ENCODE measurements at regions not wholly inside any gene's neighbourhood (a gene's known extent, or its start where the extent isn't known, plus 50 kb on each side); places are given as distances from the start of the nearest gene placed in this dataset.

DNA sequence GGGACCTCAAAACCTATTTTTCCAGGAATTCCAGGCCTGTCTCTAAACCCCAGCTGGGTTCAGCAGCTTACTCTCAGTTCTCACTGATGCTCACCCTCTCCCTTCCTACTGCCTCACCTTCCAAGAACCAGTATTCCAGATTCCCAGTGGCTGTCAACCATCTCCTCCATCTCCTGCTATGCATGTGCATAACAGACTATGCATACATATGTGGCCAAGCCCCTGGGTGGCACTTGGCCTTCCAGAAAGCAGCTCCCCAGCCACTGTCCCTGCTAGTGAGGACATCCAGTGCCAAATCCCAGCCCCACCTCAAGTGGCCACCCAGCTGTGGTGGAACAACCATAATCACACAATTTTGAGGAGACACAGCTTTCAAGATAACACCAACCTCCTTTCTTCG, 475.7 kb upstream of the PKN2 start:
- TF ChIP-seq, protein P1, sequence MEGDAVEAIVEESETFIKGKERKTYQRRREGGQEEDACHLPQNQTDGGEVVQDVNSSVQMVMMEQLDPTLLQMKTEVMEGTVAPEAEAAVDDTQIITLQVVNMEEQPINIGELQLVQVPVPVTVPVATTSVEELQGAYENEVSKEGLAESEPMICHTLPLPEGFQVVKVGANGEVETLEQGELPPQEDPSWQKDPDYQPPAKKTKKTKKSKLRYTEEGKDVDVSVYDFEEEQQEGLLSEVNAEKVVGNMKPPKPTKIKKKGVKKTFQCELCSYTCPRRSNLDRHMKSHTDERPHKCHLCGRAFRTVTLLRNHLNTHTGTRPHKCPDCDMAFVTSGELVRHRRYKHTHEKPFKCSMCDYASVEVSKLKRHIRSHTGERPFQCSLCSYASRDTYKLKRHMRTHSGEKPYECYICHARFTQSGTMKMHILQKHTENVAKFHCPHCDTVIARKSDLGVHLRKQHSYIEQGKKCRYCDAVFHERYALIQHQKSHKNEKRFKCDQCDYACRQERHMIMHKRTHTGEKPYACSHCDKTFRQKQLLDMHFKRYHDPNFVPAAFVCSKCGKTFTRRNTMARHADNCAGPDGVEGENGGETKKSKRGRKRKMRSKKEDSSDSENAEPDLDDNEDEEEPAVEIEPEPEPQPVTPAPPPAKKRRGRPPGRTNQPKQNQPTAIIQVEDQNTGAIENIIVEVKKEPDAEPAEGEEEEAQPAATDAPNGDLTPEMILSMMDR (IDR thresholded peaks at IDR 0.05; ENCODE audit: low read length), result no peak
- TF ChIP-seq EZH2 (optimal IDR thresholded peaks at IDR 0.05; ENCODE audit: low read depth, low read length), result no peak
